Right lung (tissue), 2 donors: ENCODE measurements at regions not wholly inside any gene's neighbourhood (a gene's known extent, or its start where the extent isn't known, plus 50 kb on each side); places are given as distances from the start of the nearest gene placed in this dataset.
"Not testable (repeated sequence)": the region's sequence is repeated elsewhere in the genome, so short reads cannot be mapped to it uniquely, and the experiment has no call there.

Source experiments
- DNase-seq, 2 donors: peaks; one replicate each; pipeline ENCODE4 v3.0.0-alpha.2; 2013

DNA sequence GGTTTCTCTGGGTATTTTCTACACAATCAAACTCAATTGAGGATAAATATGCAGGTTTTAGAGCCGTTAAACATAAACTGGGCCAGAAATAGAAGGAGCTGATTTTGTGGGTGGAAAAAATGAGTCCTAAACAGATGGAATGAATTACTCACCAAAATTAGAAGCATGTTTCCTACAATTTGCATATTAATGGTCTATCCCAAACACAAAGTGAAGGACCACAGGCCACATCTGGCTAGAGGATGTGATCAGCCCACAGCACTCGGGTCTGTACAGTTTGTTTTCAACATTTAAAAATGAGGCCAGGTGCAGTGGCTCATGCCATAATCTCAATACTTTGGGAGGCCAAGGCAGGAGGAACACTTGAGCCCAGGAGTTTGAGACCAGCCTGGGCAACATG lies 296.3 kb downstream of the PREX1 start:
- DNase-seq: no peak

DNA sequence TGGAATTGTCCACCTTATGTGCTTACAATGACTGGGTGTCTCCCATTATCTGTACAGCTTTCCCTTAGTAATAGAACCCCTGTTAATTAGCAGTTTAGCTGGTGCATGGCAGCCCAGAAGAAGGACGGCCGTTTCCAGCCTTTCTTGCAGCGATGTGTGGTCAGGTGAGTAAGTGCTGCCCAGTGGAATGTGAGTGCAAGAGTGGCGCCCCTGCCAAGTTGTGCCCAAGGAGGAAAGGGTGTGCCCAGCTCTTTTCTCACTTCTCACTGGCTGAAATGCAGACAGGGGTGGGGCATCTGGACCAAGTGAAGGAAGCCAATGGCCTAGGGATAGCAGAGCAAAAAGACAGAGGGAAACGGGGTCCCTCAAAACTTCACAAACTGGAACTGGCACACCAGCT lies 296.8 kb downstream of the PREX1 start:
- DNase-seq: no peak

DNA sequence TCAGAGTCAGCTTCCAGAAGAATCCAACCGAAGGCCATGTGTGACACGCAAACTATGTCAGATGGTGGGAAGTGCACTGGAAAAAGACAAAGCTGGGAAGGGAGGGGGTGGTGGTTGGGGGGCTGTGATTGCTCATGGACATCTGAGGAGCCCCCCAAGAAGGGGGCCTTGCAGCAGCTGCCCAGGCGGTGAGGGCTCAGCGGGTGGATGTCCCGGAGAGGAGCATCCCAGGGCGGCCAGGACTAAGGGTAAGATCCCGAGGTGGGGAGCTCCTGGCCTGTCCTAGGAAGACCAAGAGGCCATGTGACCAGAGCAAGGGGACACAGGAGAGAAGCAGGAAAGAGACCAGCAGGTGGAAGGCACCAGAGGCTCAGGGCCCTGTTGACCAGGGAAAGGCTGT lies 299.5 kb downstream of the PREX1 start:
- DNase-seq: no peak

DNA sequence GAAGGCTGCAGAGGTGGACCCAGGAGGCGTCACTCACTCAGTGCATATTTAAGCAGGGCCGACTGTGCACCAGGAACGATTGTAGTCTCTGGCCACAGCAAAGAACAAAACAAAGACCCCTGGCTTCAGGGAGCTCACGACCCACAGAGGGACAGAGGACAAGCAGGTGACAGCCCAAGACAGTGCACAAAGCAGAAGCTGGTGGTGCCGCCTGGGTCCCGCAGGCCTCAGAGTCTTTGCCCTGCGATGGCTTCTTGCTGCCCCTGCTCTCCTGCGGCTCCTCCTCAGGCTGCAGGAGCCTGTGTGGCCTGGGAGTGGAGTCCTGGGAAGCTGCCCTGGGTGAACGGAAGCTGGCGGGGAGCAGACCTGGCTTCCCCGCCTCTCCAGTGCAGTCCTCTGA lies 300.0 kb downstream of the PREX1 start:
- DNase-seq: no peak

- DNase-seq: no peak
Measured at GRCh38 chr20:48526936-48527335, 300.9 kb downstream of the PREX1 start.

GRCh38 chr20:48525400-48525799 lies 302.4 kb downstream of the PREX1 start:
- no peak for DNase-seq

DNA sequence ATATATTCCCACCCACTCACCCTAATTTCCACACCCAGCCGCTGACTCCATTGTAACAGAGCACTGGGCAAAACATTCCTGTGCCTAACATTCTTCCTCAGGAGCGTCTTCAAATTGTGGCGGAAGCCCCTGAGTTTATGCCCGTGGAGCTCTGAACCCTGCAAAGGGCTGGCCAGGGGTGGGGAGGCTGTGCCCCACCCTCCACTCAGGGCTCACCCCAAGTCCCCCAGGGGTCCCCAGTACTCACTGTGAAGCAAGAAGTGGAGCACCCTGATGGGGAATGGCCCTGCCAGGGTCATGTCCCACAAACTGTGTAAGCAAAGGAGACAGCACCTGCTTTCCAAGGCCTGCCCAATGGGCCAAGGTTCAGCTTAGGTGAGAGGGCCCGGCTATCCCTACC lies 303.2 kb downstream of the PREX1 start:
- DNase-seq: no peak

- DNase-seq: peak; percentile 42 to 65
Measured at GRCh38 chr20:48523191-48523995, 304.4 kb downstream of the PREX1 start.

- no peak for DNase-seq
Measured at GRCh38 chr20:48521121-48521520, 306.7 kb downstream of the PREX1 start.

- DNase-seq: peak in 1 of 2 donors; percentile 10
Measured at GRCh38 chr20:48516196-48516595, 311.6 kb downstream of the PREX1 start.

- DNase-seq: not testable (repeated sequence)
Measured at GRCh38 chr20:48514577-48514976, 313.2 kb downstream of the PREX1 start.

DNA sequence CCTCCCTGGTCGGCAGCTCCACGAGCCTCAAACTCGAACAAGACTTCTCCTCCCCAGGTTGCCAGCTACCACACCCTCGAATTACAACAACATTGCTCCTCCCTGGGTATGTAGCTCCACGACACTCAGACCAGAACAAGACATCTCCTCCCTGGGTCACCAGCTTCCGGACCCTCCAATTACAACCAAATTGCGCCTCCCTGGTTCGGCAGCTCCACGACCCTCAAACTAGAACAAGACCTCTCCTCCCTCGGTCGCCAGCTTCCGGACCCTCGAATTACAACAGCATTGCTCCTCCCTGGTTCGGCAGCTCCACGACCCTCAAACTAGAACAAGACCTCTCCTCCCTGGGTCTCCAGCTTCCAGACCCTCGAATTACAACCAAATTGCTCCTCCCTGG lies 315.3 kb downstream of the PREX1 start:
- not testable (repeated sequence) for DNase-seq

- not testable (repeated sequence) for DNase-seq
Measured at GRCh38 chr20:48505066-48505465, 322.7 kb downstream of the PREX1 start.

DNA sequence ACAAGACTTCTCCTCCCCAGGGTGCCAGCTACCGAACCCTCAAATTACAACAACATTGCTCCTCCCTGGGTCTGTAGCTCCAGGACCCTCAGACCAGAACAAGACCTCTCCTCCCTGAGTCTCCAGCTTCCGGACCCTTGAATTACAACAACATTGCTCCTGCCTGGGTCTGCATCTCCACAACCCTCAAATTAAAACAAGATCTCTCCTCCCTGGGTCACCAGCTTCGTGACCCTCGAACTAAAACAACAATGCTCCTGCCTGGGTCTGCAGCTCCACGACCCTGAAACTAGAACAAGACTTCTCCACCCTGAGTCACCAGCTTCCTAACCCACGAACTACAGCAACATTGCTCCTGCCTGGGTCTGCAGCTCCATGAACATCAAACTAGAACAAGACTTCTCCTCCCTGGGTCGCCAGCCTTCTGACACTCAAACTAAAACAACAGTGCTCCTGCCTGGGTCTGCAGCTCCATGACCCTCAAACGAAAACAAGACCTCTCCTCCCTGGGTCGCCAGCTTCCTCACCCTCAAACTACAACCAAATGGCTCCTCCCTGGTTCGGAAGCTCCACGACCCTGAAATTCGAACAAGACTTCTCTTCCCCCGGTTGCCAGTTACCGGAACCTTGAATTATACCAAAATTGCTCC lies 324.5 kb downstream of the PREX1 start:
- DNase-seq: no peak

GRCh38 chr20:48502758-48503157 lies 325.0 kb downstream of the PREX1 start:
- DNase-seq: no peak

DNA sequence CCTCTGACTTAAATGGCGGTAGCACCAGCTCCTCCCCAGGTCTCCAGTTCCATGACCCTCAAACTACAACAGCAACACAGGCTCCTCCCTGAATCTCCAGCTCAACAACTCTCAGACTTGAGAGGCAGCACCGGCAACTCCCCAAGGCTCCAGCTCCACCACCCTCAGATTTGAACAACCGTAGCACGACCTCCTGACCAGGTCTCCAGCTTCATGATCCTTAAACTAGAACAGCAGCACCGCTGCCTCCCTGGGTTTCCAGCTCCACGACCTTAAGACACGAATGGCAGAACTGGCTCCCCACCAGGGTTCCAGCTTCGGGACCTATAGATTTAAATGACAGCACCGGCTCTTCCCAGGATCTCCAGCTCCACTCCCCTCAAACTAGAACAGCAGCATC lies 325.8 kb downstream of the PREX1 start:
- DNase-seq: no peak

DNA sequence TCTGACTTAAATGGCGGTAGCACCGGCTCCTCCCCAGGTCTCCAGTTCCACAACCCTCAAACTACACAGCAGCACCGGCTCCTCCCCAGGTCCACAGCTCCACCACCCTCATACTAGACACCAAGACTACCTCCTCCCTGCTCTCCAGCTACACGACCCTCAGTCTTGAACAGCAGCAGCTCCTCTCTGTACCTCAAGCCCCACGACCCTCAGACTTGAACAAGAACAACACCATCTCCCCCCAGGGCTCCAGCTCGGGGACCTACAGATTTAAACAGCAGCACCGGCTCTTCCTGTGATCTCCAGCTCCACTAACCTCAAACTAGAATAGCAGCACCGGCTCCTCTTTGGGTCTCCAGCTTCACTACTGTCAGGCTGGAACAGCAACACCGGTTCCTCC lies 326.9 kb downstream of the PREX1 start:
- DNase-seq: not testable (repeated sequence)

DNA sequence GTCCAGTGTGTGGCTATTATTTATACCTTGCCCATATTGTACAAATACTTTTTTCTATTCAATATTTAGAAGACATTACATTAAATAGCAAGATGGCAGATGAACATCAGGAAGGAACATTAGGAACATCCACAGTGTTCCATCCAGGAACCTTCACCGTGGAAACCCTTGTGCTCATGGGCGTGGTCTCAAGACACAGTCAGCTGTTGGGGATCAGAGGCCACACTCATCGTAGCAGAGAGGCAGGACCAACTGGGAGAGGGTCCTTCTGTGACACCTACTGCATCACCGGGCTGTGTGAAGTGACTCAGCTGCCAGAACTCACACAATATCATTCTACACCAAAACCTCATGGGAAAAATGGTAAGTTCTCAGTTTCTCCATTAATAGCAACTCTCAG lies 328.9 kb downstream of the PREX1 start:
- DNase-seq: not testable (repeated sequence)

DNA sequence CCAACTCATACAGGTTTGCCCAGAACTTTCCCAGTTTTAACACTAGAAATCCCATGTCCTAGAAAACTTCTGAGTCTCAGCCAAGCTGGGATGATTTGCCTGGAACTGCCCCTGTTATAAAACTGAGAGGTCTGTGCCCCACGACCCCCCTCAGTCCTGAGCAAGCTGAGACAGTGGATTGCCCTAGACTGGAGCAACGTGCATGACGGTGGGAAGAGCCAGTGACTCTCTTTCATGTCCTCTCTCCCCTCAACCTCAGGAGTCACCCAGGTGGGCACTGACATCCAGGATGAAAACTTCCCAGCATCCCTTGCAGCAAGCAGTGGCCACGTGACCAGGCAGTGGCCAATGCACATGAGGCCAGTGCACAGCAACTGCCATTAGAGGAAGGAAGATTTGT lies 329.7 kb downstream of the PREX1 start:
- DNase-seq: not testable (repeated sequence)

DNA sequence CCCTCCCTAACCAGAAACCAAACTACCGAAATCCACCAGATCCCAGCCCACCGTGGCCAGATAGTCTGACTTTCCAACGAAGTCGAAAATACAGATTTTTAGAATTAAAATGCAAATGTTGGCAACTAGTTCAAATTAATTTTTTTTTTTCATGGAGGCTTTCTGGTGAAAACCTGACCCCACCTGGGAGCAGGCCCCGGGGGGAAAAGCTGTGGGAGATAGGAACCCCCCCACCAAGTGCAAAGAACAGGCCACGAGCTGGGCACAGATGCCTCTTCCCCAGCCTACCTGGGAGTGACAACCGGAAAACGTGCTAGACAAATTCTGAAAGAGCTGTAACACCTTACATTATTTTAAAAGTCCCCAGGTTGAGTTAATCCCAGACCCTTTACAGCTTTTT lies 333.8 kb downstream of the PREX1 start:
- no peak for DNase-seq

- not testable (repeated sequence) for DNase-seq
Measured at GRCh38 chr20:48493331-48493730, 334.5 kb downstream of the PREX1 start.

- no peak for DNase-seq
Measured at GRCh38 chr20:48492715-48493070, 335.1 kb downstream of the PREX1 start.

DNA sequence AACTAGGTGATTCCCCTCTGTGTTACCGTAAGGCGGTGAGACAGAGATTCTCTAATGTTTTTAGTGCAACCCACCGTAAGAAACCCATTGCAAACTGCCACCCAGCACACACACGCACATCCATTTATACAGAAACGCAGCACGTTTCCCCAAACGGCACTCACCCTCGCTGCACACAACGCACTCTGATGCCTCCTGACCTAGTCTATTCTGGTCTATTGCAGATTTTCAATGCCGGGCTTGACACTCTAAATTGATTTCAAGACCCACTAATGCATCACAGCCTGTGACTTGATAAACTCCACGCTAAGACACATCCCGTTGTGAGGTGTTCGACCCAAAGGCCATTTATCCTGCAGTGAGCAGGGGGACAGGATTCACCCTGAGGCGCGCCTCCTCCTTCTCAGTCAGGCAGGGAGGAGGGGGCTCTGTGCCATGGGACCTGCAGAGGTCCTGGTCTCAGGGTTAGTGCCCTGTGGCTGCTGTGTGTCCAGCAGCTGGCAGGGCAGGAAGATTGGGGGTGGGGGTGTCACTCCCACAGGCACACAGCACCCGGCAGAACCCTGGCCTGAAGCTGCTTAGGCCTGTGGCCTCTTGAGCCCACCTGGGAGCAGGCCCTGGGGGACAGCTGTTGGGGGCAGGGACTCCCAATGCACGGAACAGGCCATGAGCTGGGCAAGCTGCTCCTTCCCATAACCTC lies 335.6 kb downstream of the PREX1 start:
- DNase-seq: no peak
